GM12801 (cell line): ENCODE measurements at regions not wholly inside any gene's neighbourhood (a gene's known extent, or its start where the extent isn't known, plus 50 kb on each side); places are given as distances from the start of the nearest gene placed in this dataset.

ENCODE experiments used
- CTCF ChIP-seq: IDR thresholded peaks from one replicate; pipeline ENCODE4 v1.5.1; 2011; ENCODE audit warnings: control low read depth; ENCODE audit not compliant: insufficient read length; ENCODE audit errors: extremely low read depth

- TF ChIP-seq CTCF = no peak
Observed at GRCh38 chr5:173706700-173707099, 90.2 kb upstream of the BOD1 start.

- no peak for TF ChIP-seq CTCF
Observed at GRCh38 chr5:173707392-173707791, 90.9 kb upstream of the BOD1 start.

- TF ChIP-seq CTCF = no peak
Observed at GRCh38 chr5:173709145-173709544, 92.7 kb upstream of the BOD1 start.

GRCh38 chr5:173709761-173710160 lies 93.3 kb upstream of the BOD1 start:
- TF ChIP-seq CTCF = no peak

- no peak for TF ChIP-seq CTCF
Observed at GRCh38 chr5:173710528-173710927, 94.1 kb upstream of the BOD1 start.

- no peak for TF ChIP-seq CTCF
Observed at GRCh38 chr5:173711466-173711865, 95.0 kb upstream of the BOD1 start.

- TF ChIP-seq CTCF = no peak
Observed at GRCh38 chr5:173712609-173713175, 96.2 kb upstream of the BOD1 start.
